ENCODE measurements at regions not wholly inside any gene's neighbourhood (a gene's known extent, or its start where the extent isn't known, plus 50 kb on each side); places are given as distances from the start of the nearest gene placed in this dataset.

GRCh38 chr3:159548675-159549335 is 439.8 kb upstream of the IL12A start:
- TF ChIP-seq CTCF (IDR thresholded peaks at IDR 0.05) = no peak
- TF ChIP-seq EP300 (IDR thresholded peaks at IDR 0.05) = no peak
- no peak for TF ChIP-seq POLR2AphosphoS5 (IDR thresholded peaks at IDR 0.05)
